H1 (cell line): ENCODE measurements at regions not wholly inside any gene's neighbourhood (a gene's known extent, or its start where the extent isn't known, plus 50 kb on each side); places are given as distances from the start of the nearest gene placed in this dataset.

Experiments
- CTCF ChIA-PET: fragments of 300-600 bp; sonication (Branson Sonifier 250); formaldehyde crosslinking; loops from one replicate; lab custom pipeline; 2021; ENCODE audit not compliant: partially characterized antibody; lab: Charles Lee
- POLR2A ChIA-PET: fragments of 300-600 bp; sonication (Branson Sonifier 250); formaldehyde crosslinking; loops from one replicate; lab custom pipeline; 2021; ENCODE audit warnings: inconsistent platforms; ENCODE audit not compliant: partially characterized antibody; lab: Charles Lee
- DNase-seq, 2 experiments: peaks; one replicate each; pipeline versions ENCODE4 v3.0.0 to v3.0.0-alpha.2; 2010 to 2022; ENCODE audit warnings: low spot score in 2 of 2, low read depth in 1 of 2, mixed read lengths in 1 of 2
- FAIRE-seq: peaks from 2 replicates; lab custom pipeline; 2011; peaks lifted over from hg19 to GRCh38; lab: Jason Lieb, UNC
- H2AFZ ChIP-seq: 2 replicates; pipeline ENCODE4 v1.8.1; 2012; ENCODE audit warnings: low read length, inconsistent platforms
- H2AK5ac ChIP-seq: 2 replicates; pipeline ENCODE4 v1.6.1; 2013; ENCODE audit warnings: low read depth, low read length
- H2BK120ac ChIP-seq: replicated peaks from 2 replicates; pipeline ENCODE3; 2013; ENCODE audit warnings: low read depth, low read length, inconsistent platforms
- H2BK12ac ChIP-seq: 2 replicates; pipeline ENCODE4 v1.6.1; 2013; ENCODE audit warnings: low read depth, low read length
- H2BK15ac ChIP-seq: 2 replicates; pipeline ENCODE4 v1.6.1; 2013; ENCODE audit warnings: low read length
- H2BK20ac ChIP-seq: 2 replicates; pipeline ENCODE4 v1.6.1; 2013; ENCODE audit warnings: low read length
- H2BK5ac ChIP-seq: 2 replicates; pipeline ENCODE4 v1.6.1; 2013; ENCODE audit warnings: low read depth, low read length
- H3K14ac ChIP-seq: 2 replicates; pipeline ENCODE4 v1.6.1; 2013; ENCODE audit warnings: inconsistent platforms; ENCODE audit not compliant: insufficient read length
- H3K18ac ChIP-seq: 2 replicates; pipeline ENCODE4 v1.6.1; 2013; ENCODE audit warnings: low read length; ENCODE audit errors: extremely low read depth
- H3K23ac ChIP-seq: 2 replicates; pipeline ENCODE4 v1.6.1; 2013; ENCODE audit warnings: inconsistent platforms; ENCODE audit not compliant: insufficient read length
- H3K23me2 ChIP-seq: 2 replicates; pipeline ENCODE4 v1.6.1; 2013; ENCODE audit warnings: low read depth, low read length
- H3K27ac ChIP-seq: 2 replicates; pipeline ENCODE4 v1.6.1; 2011; ENCODE audit warnings: low read depth, low read length, inconsistent platforms
- H3K27me3 ChIP-seq, 4 experiments: replicated peaks in 1 of 4; 1 replicate in 1 of 4; 2 replicates in 3 of 4; pipeline versions ENCODE4 v1.6.1 to v1.8.1; 2011 to 2013; ENCODE audit warnings: low read length in 3 of 4, mild to moderate bottlenecking in 3 of 4, inconsistent platforms in 2 of 4, mixed read lengths in 2 of 4, moderate library complexity in 1 of 4; ENCODE audit not compliant: control insufficient read depth in 3 of 4, insufficient read depth in 3 of 4; ENCODE audit errors: extremely low read depth in 1 of 4
- H3K36me3 ChIP-seq, 4 experiments: 2 replicates each; pipeline versions ENCODE4 v1.6.1 to v1.8.1; 2011 to 2013; ENCODE audit warnings: mild to moderate bottlenecking in 4 of 4, low read length in 3 of 4, moderate library complexity in 2 of 4, control low read depth in 1 of 4, inconsistent platforms in 1 of 4; ENCODE audit not compliant: insufficient read depth in 4 of 4, control insufficient read depth in 2 of 4
- H3K4ac ChIP-seq: replicated peaks from 2 replicates; pipeline ENCODE3; 2013; ENCODE audit warnings: low read length, low read depth, mixed read lengths, inconsistent platforms; ENCODE audit not compliant: insufficient read length
- H3K4me1 ChIP-seq, 4 experiments: replicated peaks in 1 of 4; 1 replicate in 1 of 4; 2 replicates in 3 of 4; pipeline versions ENCODE4 v1.6.1 to v1.8.1; 2011 to 2013; ENCODE audit warnings: low read length in 3 of 4, inconsistent platforms in 2 of 4, mixed read lengths in 1 of 4; ENCODE audit not compliant: insufficient read depth in 4 of 4, control insufficient read depth in 3 of 4
- H3K4me2 ChIP-seq, 2 experiments: 2 replicates each; pipeline versions ENCODE4 v1.6.1 to v1.8.1; 2011 to 2013; ENCODE audit warnings: low read depth in 2 of 2, low read length in 2 of 2, control low read depth in 1 of 2, inconsistent platforms in 1 of 2, mild to moderate bottlenecking in 1 of 2; ENCODE audit not compliant: insufficient read depth in 1 of 2
- H3K4me3 ChIP-seq, 4 experiments: fragments of 200-600, 300-600 bp in 1 of 4; sonication (generic), shearing (Covaris generic), sonication (Bioruptor Twin) in 1 of 4; 2 replicates each; pipeline versions ENCODE4 v1.5.1 to v1.8.1; 2011 to 2016; ENCODE audit warnings: low read length in 4 of 4, low read depth in 3 of 4, control low read depth in 2 of 4, inconsistent platforms in 2 of 4, mild to moderate bottlenecking in 2 of 4, mixed read lengths in 1 of 4, moderate library complexity in 1 of 4; ENCODE audit not compliant: insufficient read depth in 2 of 4; ENCODE audit errors: extremely low read depth in 1 of 4
- H3K56ac ChIP-seq: replicated peaks from 2 replicates; pipeline ENCODE3; 2013; ENCODE audit warnings: low read depth, mild to moderate bottlenecking, mixed read lengths, low read length, inconsistent platforms; ENCODE audit not compliant: insufficient read length
- H3K79me1 ChIP-seq: 2 replicates; pipeline ENCODE4 v1.6.1; 2013; ENCODE audit warnings: low read depth, low read length, control low read depth
- H3K79me2 ChIP-seq, 2 experiments: 2 replicates each; pipeline versions ENCODE4 v1.6.1 to v1.8.1; 2012 to 2013; ENCODE audit warnings: low read length in 2 of 2, mild to moderate bottlenecking in 2 of 2, inconsistent platforms in 1 of 2; ENCODE audit not compliant: insufficient read depth in 2 of 2, control insufficient read depth in 1 of 2
- H3K9ac ChIP-seq, 4 experiments: replicated peaks in 1 of 4; 1 replicate in 1 of 4; 2 replicates in 3 of 4; pipeline versions ENCODE4 v1.6.1 to v1.8.1; 2011 to 2013; ENCODE audit warnings: low read depth in 3 of 4, low read length in 3 of 4, control low read depth in 2 of 4, mild to moderate bottlenecking in 2 of 4, moderate library complexity in 2 of 4, inconsistent platforms in 1 of 4; ENCODE audit errors: extremely low read depth in 1 of 4
- H3K9me3 ChIP-seq, 2 experiments: 2 replicates each; pipeline versions ENCODE4 v1.6.1 to v1.8.1; 2012 to 2013; ENCODE audit warnings: mild to moderate bottlenecking in 2 of 2, moderate library complexity in 2 of 2, control low read depth in 1 of 2, inconsistent platforms in 1 of 2, low read depth in 1 of 2, low read length in 1 of 2, mixed read lengths in 1 of 2; ENCODE audit not compliant: insufficient read depth in 2 of 2
- H4K20me1 ChIP-seq, 2 experiments: replicated peaks in 1 of 2; 2 replicates each; pipeline versions ENCODE3 to v1.8.1; 2011 to 2013; ENCODE audit warnings: inconsistent platforms in 2 of 2, low read length in 2 of 2, mild to moderate bottlenecking in 1 of 2; ENCODE audit not compliant: insufficient read depth in 2 of 2, control insufficient read depth in 1 of 2
- H4K5ac ChIP-seq: 2 replicates; pipeline ENCODE4 v1.6.1; 2013; ENCODE audit warnings: low read length, low read depth, mixed read lengths, inconsistent platforms; ENCODE audit not compliant: insufficient read length
- H4K8ac ChIP-seq: 2 replicates; pipeline ENCODE4 v1.8.0; 2013; ENCODE audit warnings: mild to moderate bottlenecking, moderate library complexity, low read length, inconsistent platforms; ENCODE audit not compliant: insufficient read depth; ENCODE audit errors: extremely low read depth
- H4K91ac ChIP-seq: replicated peaks from 2 replicates; pipeline ENCODE3; 2013; ENCODE audit warnings: low read length, mixed read lengths, inconsistent platforms; ENCODE audit not compliant: insufficient read length
- CBX8 ChIP-seq: fragments of 300-800, 300-1000 bp; sonication (generic); IDR thresholded peaks from 2 replicates; pipeline ENCODE4 v1.7.1; 2016; ENCODE audit warnings: low read depth, low read length, borderline replicate concordance
- CHD1 ChIP-seq: IDR thresholded peaks from 2 replicates; pipeline ENCODE4 v1.6.1; 2012; ENCODE audit warnings: low read depth, low read length, improper control_type of control experiment
- CTBP2 ChIP-seq: IDR thresholded peaks from 2 replicates; pipeline ENCODE4 v1.7.0; 2011; ENCODE audit warnings: borderline replicate concordance, mild to moderate bottlenecking, moderate library complexity, mixed read lengths, low read length; ENCODE audit not compliant: insufficient read depth, insufficient read length
- EGR1 ChIP-seq: IDR thresholded peaks from 2 replicates; pipeline ENCODE4 v1.6.1; 2011; ENCODE audit warnings: low read depth, low read length, borderline replicate concordance
- EP300 ChIP-seq, 2 experiments: IDR thresholded peaks; 1 replicate in 1 of 2; 2 replicates in 1 of 2; pipeline ENCODE4 v1.6.1; 2011 to 2012; ENCODE audit warnings: low read depth in 2 of 2, low read length in 2 of 2, mild to moderate bottlenecking in 2 of 2, borderline replicate concordance in 1 of 2, inconsistent platforms in 1 of 2, moderate library complexity in 1 of 2
- NANOG ChIP-seq: IDR thresholded peaks from 2 replicates; pipeline ENCODE4 v1.6.1; 2011; ENCODE audit warnings: low read length, low read depth, mild to moderate bottlenecking, inconsistent platforms; ENCODE audit not compliant: insufficient read depth, poor library complexity, severe bottlenecking
- POLR2A ChIP-seq, 2 experiments: IDR thresholded peaks; 1 replicate in 1 of 2; 2 replicates in 1 of 2; pipeline ENCODE4 v1.6.1; 2011; ENCODE audit warnings: low read depth in 2 of 2, low read length in 2 of 2, mild to moderate bottlenecking in 2 of 2; ENCODE audit errors: control extremely low read depth in 1 of 2
- POLR2AphosphoS5 ChIP-seq: IDR thresholded peaks from 2 replicates; pipeline ENCODE4 v1.6.1; 2011; ENCODE audit warnings: low read depth, low read length
- POU5F1 ChIP-seq: IDR thresholded peaks from 2 replicates; pipeline ENCODE4 v1.6.1; 2011; ENCODE audit warnings: low read depth, mild to moderate bottlenecking, low read length, moderate library complexity
- RNF2 ChIP-seq: fragments of 200-900, 300-1000 bp; sonication (generic); IDR thresholded peaks from 2 replicates; pipeline ENCODE4 v1.7.1; 2016; ENCODE audit warnings: borderline replicate concordance, low read depth, mild to moderate bottlenecking, antibody characterized with exemption, low read length; ENCODE audit not compliant: poor library complexity, severe bottlenecking; ENCODE audit errors: missing control alignments
- RXRA ChIP-seq: IDR thresholded peaks from 2 replicates; pipeline ENCODE4 v1.6.1; 2011; ENCODE audit warnings: low read depth, mild to moderate bottlenecking, low read length, moderate library complexity; ENCODE audit not compliant: insufficient read depth
- SP1 ChIP-seq: IDR thresholded peaks from 2 replicates; pipeline ENCODE4 v1.6.1; 2011; ENCODE audit warnings: low read depth, low read length
- WGBS, 2 experiments: shearing (Covaris generic) in 1 of 2; methylation state at CpG; one replicate each; pipeline versions ENCODE4 v1.1.6 to v1.1.7; 2013 to 2015; ENCODE audit warnings: low lambda C conversion rate in 2 of 2, mixed read lengths in 2 of 2, inconsistent platforms in 1 of 2, low coverage in 1 of 2, missing lambda C conversion rate in 1 of 2; ENCODE audit not compliant: insufficient replicate concordance in 2 of 2, insufficient coverage in 1 of 2, insufficient read length in 1 of 2; ENCODE audit errors: extremely low coverage in 1 of 2, missing lambda C conversion rate in 1 of 2; 5-methylcytosine and 5-hydroxymethylcytosine counted together
- TF ChIP-seq, protein P1 (sequence below): IDR thresholded peaks from 2 replicates; pipeline ENCODE4 v1.6.1; 2012; ENCODE audit warnings: low read length, inconsistent platforms

DNA sequence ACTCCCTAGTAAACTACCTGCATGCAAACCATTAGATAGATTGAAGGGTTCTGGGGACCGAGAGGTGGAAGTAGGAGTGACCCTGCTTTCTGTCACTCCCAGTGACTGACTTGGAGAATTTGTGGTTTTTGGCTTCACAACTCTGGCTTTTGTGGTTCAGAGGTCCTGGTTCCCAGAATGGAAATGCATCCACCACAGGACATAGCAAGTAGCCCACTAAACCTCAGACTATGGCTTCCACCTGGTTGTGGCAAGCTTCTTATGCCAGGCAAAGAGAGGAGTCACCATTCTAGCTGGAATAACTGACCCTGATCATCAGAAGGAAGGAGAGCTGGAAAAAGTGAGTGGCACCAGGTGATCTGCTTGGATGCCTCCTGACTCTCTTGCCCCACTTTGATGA lies 162.4 kb upstream of the TMEM260 start:
- no peak overlapping the region for H3K56ac ChIP-seq
- H3K4ac ChIP-seq: no peak overlapping the region
- no peak overlapping the region for H2BK20ac ChIP-seq
- H3K18ac ChIP-seq: no peak overlapping the region
- no peak overlapping the region for H3K23ac ChIP-seq
- no peak overlapping the region for H3K14ac ChIP-seq
- no peak overlapping the region for H2BK15ac ChIP-seq
- H3K79me1 ChIP-seq: no peaks in the 10 kb centered on the region
- no peak overlapping the region for H2BK12ac ChIP-seq
- H2BK120ac ChIP-seq: no peak overlapping the region
- H3K4me1 ChIP-seq: no peaks in the 10 kb centered on the region
- no peak overlapping the region for H3K27ac ChIP-seq
- H3K4me2 ChIP-seq: no peak overlapping the region
- POLR2A ChIA-PET: no interaction called here
- no peak overlapping the region for H4K5ac ChIP-seq
- H2AFZ ChIP-seq: no peak overlapping the region
- no peak overlapping the region for H4K8ac ChIP-seq
- H3K27me3 ChIP-seq: no peaks in the 10 kb centered on the region
- H3K79me2 ChIP-seq: no peaks in the 10 kb centered on the region
- no peak for DNase-seq
- no peak overlapping the region for H4K91ac ChIP-seq
- H2BK5ac ChIP-seq: no peak overlapping the region
- H3K4me3 ChIP-seq: no peak overlapping the region
- H3K23me2 ChIP-seq: no peaks in the 10 kb centered on the region
- no peaks in the 10 kb centered on the region for H4K20me1 ChIP-seq
- H3K9ac ChIP-seq: no peak overlapping the region
- H2AK5ac ChIP-seq: no peak overlapping the region
- WGBS, 2 experiments: 100% methylated on average over 1 of the region's 1 CpG; no CpG with 5 or more reads in 1 of the 2 experiments
- CTCF ChIA-PET: interaction anchor here (1.3 to 4.3 kb wide), 2 partner anchors 12 to 57 kb away, joined by 3 to 20 read pairs; no protein-coding TSS in a partner anchor
- no peak for FAIRE-seq
- H3K36me3 ChIP-seq: no peaks in the 10 kb centered on the region
- H3K9me3 ChIP-seq: no peaks in the 10 kb centered on the region; a peak in 1 of 4 replicates
- TF ChIP-seq SP1 (no peak), EP300 (IDR thresholded peaks at IDR 0.05; ENCODE audit: borderline replicate concordance in 1 of 2, low read depth in 2 of 2, low read length in 2 of 2) (no peak), CTBP2 (no peak), CBX8 (no peak), EGR1 (no peak), RNF2 (no peak), RXRA (no peak), POLR2A (IDR thresholded peaks at IDR 0.05; ENCODE audit: control extremely low read depth in 1 of 2, low read depth in 2 of 2, low read length in 2 of 2) (no peak), POLR2AphosphoS5 (no peak), NANOG (no peak), POU5F1 (no peak), CHD1 (no peak)
- TF ChIP-seq, protein P1, sequence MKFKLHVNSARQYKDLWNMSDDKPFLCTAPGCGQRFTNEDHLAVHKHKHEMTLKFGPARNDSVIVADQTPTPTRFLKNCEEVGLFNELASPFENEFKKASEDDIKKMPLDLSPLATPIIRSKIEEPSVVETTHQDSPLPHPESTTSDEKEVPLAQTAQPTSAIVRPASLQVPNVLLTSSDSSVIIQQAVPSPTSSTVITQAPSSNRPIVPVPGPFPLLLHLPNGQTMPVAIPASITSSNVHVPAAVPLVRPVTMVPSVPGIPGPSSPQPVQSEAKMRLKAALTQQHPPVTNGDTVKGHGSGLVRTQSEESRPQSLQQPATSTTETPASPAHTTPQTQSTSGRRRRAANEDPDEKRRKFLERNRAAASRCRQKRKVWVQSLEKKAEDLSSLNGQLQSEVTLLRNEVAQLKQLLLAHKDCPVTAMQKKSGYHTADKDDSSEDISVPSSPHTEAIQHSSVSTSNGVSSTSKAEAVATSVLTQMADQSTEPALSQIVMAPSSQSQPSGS: no peak
